ENCODE measurements at regions not wholly inside any gene's neighbourhood (a gene's known extent, or its start where the extent isn't known, plus 50 kb on each side); places are given as distances from the start of the nearest gene placed in this dataset.

DNA sequence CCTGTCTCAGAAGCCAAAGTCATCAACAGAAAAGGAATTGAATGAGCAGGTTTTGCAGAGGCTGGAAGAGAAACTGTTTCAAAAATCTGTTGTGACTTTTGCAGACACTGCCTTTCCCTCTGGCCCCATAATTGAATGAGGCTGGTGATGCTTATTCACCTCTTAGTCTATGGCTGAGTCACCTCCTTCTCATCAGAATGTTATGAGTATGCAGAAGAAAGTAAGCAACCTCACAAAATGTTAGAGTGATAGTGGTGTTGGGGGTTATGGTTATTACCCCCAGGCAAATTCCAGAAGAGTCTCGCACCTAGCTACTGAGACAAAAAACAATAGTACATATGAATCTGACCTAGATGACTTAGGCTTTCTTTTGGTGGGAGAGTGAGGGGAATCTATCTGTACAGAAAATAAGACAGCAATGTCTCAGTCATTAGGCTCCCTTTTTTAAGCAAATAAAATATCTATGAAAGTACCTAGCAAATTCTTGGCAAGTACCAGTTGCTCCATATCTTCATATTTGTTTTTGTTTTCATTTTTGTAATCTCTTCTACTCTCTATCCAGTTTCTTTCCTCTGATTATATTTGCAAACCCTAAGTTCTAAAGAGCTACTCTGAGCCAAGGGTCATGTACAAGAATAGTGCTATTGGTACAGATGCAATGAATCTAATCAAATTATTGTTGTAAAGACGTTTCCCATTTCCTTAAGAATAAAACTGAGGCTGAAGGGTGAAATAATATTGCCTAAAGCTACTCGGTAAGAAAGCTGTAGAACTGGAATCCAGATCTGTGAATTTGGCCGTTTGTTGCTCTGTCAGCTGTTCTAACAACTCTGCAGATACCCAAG lies 498.1 kb upstream of the TNC start:
- Mint-ChIP-seq H3K4me3 (no peak overlapping the region), H3K36me3 (ENCODE audit: low read depth) (no peaks in the 10 kb centered on the region), H3K27ac (no peak overlapping the region), H3K27me3 (ENCODE audit: insufficient read depth) (peaks cover 20% of the 10 kb centered on the region), H3K9me3 (peaks cover 7% of the 10 kb centered on the region), H3K4me1 (no peaks in the 10 kb centered on the region)
- Histone ChIP-seq H3K27ac (ENCODE audit: low read depth, low read length) (no peak overlapping the region), H3K36me3 (ENCODE audit: control insufficient read depth, insufficient read depth, low read length) (no peaks in the 10 kb centered on the region), H3K9ac (ENCODE audit: extremely low read depth, low read length, poor library complexity, severe bottlenecking) (no peak overlapping the region), H3K27me3 (ENCODE audit: control insufficient read depth, insufficient read depth, low read length, poor library complexity, severe bottlenecking) (peaks cover 12% of the 10 kb centered on the region), H3K9me3 (ENCODE audit: control insufficient read depth, low read length) (peaks cover 5% of the 10 kb centered on the region), H3K4me3 (ENCODE audit: low read length) (no peak overlapping the region), H3K4me1 (ENCODE audit: control insufficient read depth, insufficient read depth, low read length) (no peaks in the 10 kb centered on the region)
- TF ChIP-seq, protein P1, sequence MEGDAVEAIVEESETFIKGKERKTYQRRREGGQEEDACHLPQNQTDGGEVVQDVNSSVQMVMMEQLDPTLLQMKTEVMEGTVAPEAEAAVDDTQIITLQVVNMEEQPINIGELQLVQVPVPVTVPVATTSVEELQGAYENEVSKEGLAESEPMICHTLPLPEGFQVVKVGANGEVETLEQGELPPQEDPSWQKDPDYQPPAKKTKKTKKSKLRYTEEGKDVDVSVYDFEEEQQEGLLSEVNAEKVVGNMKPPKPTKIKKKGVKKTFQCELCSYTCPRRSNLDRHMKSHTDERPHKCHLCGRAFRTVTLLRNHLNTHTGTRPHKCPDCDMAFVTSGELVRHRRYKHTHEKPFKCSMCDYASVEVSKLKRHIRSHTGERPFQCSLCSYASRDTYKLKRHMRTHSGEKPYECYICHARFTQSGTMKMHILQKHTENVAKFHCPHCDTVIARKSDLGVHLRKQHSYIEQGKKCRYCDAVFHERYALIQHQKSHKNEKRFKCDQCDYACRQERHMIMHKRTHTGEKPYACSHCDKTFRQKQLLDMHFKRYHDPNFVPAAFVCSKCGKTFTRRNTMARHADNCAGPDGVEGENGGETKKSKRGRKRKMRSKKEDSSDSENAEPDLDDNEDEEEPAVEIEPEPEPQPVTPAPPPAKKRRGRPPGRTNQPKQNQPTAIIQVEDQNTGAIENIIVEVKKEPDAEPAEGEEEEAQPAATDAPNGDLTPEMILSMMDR (conservative IDR thresholded peaks at IDR 0.05): no peak
- WGBS, 2 experiments (ENCODE audit: insufficient coverage in 1 of 2, insufficient read length in 1 of 2): 80 to 90% methylated on average over 1 to 4 of the region's 4 CpGs
- no peak for DNase-seq

GRCh38 chr9:115616666-115617239 lies 498.8 kb upstream of the TNC start:
- no peak overlapping the region for H3K27ac Mint-ChIP-seq
- H3K9me3 ChIP-seq (ENCODE audit: control insufficient read depth, low read length): peaks cover 5% of the 10 kb centered on the region
- TF ChIP-seq, protein P1 (conservative IDR thresholded peaks at IDR 0.05): no peak
- H3K9ac ChIP-seq (ENCODE audit: extremely low read depth, low read length, poor library complexity, severe bottlenecking): no peak overlapping the region
- H3K4me3 ChIP-seq (ENCODE audit: low read length): no peak overlapping the region
- H3K4me3 Mint-ChIP-seq: no peak overlapping the region
- H3K4me1 ChIP-seq (ENCODE audit: control insufficient read depth, insufficient read depth, low read length): no peaks in the 10 kb centered on the region
- no peaks in the 10 kb centered on the region for H3K4me1 Mint-ChIP-seq
- no peaks in the 10 kb centered on the region for H3K36me3 Mint-ChIP-seq (ENCODE audit: low read depth)
- peaks cover 9% of the 10 kb centered on the region for H3K9me3 Mint-ChIP-seq
- H3K27me3 Mint-ChIP-seq (ENCODE audit: insufficient read depth): peaks cover 13% of the 10 kb centered on the region
- peaks cover 5% of the 10 kb centered on the region for H3K27me3 ChIP-seq (ENCODE audit: control insufficient read depth, insufficient read depth, low read length, poor library complexity, severe bottlenecking)
- no peak for DNase-seq
- H3K27ac ChIP-seq (ENCODE audit: low read depth, low read length): no peak overlapping the region
- H3K36me3 ChIP-seq (ENCODE audit: control insufficient read depth, insufficient read depth, low read length): no peaks in the 10 kb centered on the region
- 90 to 100% methylated on average over 2 of the region's 2 CpGs for WGBS, 2 experiments (ENCODE audit: insufficient coverage in 1 of 2, insufficient read length in 1 of 2)

DNA sequence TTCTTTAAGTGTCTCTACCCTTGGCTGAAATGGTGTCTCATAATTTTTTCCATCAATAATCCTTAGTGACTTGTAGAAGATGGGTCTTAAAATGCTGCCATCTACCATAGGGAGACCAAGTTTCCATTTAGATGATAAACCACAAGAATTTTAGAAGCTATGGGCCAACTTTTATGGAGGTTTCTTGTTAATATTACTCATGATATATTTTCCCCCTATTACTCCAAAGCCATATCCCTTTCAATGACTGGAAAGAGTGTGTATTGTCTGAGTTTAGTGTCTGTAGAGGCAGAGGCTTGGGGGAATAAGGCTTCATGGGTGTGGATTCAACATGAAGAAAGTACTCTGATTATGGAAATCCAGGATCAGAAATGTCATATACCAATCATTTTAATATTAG lies 507.3 kb upstream of the TNC start:
- Histone ChIP-seq H3K4me1 (ENCODE audit: control insufficient read depth, insufficient read depth, low read length) (no peaks in the 10 kb centered on the region), H3K27me3 (ENCODE audit: control insufficient read depth, insufficient read depth, low read length, poor library complexity, severe bottlenecking) (no peaks in the 10 kb centered on the region), H3K9ac (ENCODE audit: extremely low read depth, low read length, poor library complexity, severe bottlenecking) (no peak overlapping the region), H3K27ac (ENCODE audit: low read depth, low read length) (no peak overlapping the region), H3K4me3 (ENCODE audit: low read length) (no peak overlapping the region), H3K36me3 (ENCODE audit: control insufficient read depth, insufficient read depth, low read length) (no peaks in the 10 kb centered on the region), H3K9me3 (ENCODE audit: control insufficient read depth, low read length) (peaks cover 11% of the 10 kb centered on the region)
- no peaks in the 10 kb centered on the region for H3K36me3 Mint-ChIP-seq (ENCODE audit: low read depth)
- no peak overlapping the region for H3K27ac Mint-ChIP-seq
- H3K9me3 Mint-ChIP-seq: peaks cover 13% of the 10 kb centered on the region
- H3K27me3 Mint-ChIP-seq (ENCODE audit: insufficient read depth): peaks cover 6% of the 10 kb centered on the region
- H3K4me1 Mint-ChIP-seq: peaks cover 6% of the 10 kb centered on the region
- no peak overlapping the region for H3K4me3 Mint-ChIP-seq
- TF ChIP-seq, protein P1 (conservative IDR thresholded peaks at IDR 0.05): no peak
- DNase-seq: no peak

Data from endodermal cell (in vitro differentiated cells).